HepG2 (cell line): ENCODE measurements at regions not wholly inside any gene's neighbourhood (a gene's known extent, or its start where the extent isn't known, plus 50 kb on each side); places are given as distances from the start of the nearest gene placed in this dataset.

Experiments
- ATAC-seq: fragments of 200-7000 bp; cut with Tn5 transposase; 3 replicates; pipeline ENCODE4 v1.9.1; 2020; ENCODE audit warnings: mild to moderate bottlenecking, moderate library complexity
- BruUV-seq: library from RNA; stranded (reverse); fragments of 400-500 nt; replicated peaks from 2 replicates; lab custom pipeline; 2021; lab: Mats Ljungman, UMichigan
- CTCF ChIA-PET: fragments of 300-600 bp; formaldehyde crosslinking; extraction: SDS; loops from one replicate; lab custom pipeline; 2021; ENCODE audit warnings: low total read pairs, inconsistent platforms, low intra/inter-chr PET ratio; lab: Yijun Ruan, JAX
- POLR2A ChIA-PET: fragments of 350-600 bp; sonication (Branson Sonifier 250); formaldehyde crosslinking; loops from one replicate; lab custom pipeline; 2020; ENCODE audit warnings: antibody characterized with exemption, inconsistent platforms; lab: Yijun Ruan, JAX
- DNase-seq: peaks from one replicate; pipeline ENCODE4 v3.0.0-alpha.2; 2015; ENCODE audit warnings: low spot score
- FAIRE-seq: peaks from 3 replicates; lab custom pipeline; 2011; peaks lifted over from hg19 to GRCh38; lab: Jason Lieb, UNC
- H2AFZ ChIP-seq: one replicate; pipeline ENCODE4 v1.6.1; 2011; ENCODE audit warnings: low read length, inconsistent platforms
- H3K27ac ChIP-seq: fragments of 300-600 bp; 3 replicates; pipeline ENCODE4 v1.8.0; 2011; ENCODE audit warnings: mixed run types, mild to moderate bottlenecking, mixed read lengths, low read length, inconsistent platforms; ENCODE audit not compliant: insufficient read depth; ENCODE audit errors: extremely low read length
- H3K27me3 ChIP-seq, 2 experiments: fragments of 200-600 bp in 1 of 2; 2 replicates in 1 of 2; 3 replicates in 1 of 2; pipeline versions ENCODE4 v1.6.0 to v1.8.0; 2011; ENCODE audit warnings: low read length in 2 of 2, mild to moderate bottlenecking in 2 of 2, moderate library complexity in 2 of 2, inconsistent platforms in 1 of 2; ENCODE audit not compliant: insufficient read depth in 2 of 2, control insufficient read depth in 1 of 2
- H3K36me3 ChIP-seq, 2 experiments: fragments of 200-600 bp in 1 of 2; replicated peaks in 1 of 2; 2 replicates in 1 of 2; 3 replicates in 1 of 2; pipeline versions ENCODE4 v1.5.1 to v1.8.0; 2011; ENCODE audit warnings: low read length in 2 of 2, inconsistent platforms in 1 of 2; ENCODE audit not compliant: insufficient read depth in 2 of 2, control insufficient read depth in 1 of 2
- H3K4me1 ChIP-seq: 2 replicates; pipeline ENCODE4 v1.5.1; 2012; ENCODE audit warnings: low read length, inconsistent platforms; ENCODE audit not compliant: insufficient read depth
- H3K4me2 ChIP-seq: 2 replicates; pipeline ENCODE4 v1.6.0; 2011; ENCODE audit warnings: low read depth, low read length, inconsistent platforms
- H3K4me3 ChIP-seq, 3 experiments: fragments of 200-600 bp in 1 of 3; sonication (generic), shearing (Covaris generic) in 1 of 3; replicated peaks in 1 of 3; 2 replicates each; pipeline ENCODE4 v1.5.1; 2011 to 2016; ENCODE audit warnings: low read length in 3 of 3, inconsistent platforms in 2 of 3, low read depth in 2 of 3, mild to moderate bottlenecking in 2 of 3, control low read depth in 1 of 3, mixed read lengths in 1 of 3; ENCODE audit not compliant: insufficient read depth in 1 of 3
- H3K79me2 ChIP-seq: one replicate; pipeline ENCODE4 v1.6.1; 2011; ENCODE audit warnings: low read length, inconsistent platforms; ENCODE audit not compliant: insufficient read depth
- H3K9ac ChIP-seq: 2 replicates; pipeline ENCODE4 v1.6.0; 2011; ENCODE audit warnings: mild to moderate bottlenecking, low read depth, low read length, inconsistent platforms; ENCODE audit not compliant: insufficient read depth
- H3K9me3 ChIP-seq: 2 replicates; pipeline ENCODE4 v1.5.1; 2012; ENCODE audit warnings: mild to moderate bottlenecking, low read length
- H4K20me1 ChIP-seq: 2 replicates; pipeline ENCODE4 v1.6.0; 2011; ENCODE audit warnings: inconsistent platforms, mild to moderate bottlenecking, low read length, moderate library complexity; ENCODE audit not compliant: insufficient read depth
- ARID5B ChIP-seq: IDR thresholded peaks from 2 replicates; pipeline ENCODE4 v1.4.0; 2020; ENCODE audit warnings: mild to moderate bottlenecking, missing genetic modification reagents
- DRAP1 ChIP-seq: IDR thresholded peaks from 2 replicates; pipeline ENCODE4 v1.6.1; 2016; ENCODE audit warnings: missing genetic modification reagents, missing compliant biosample characterization
- E2F1 ChIP-seq: sonication (generic); formaldehyde crosslinking; IDR thresholded peaks from 2 replicates; pipeline ENCODE4 v1.5.0; 2020; ENCODE audit warnings: missing genetic modification reagents
- FLYWCH1 ChIP-seq: sonication (generic); formaldehyde crosslinking; IDR thresholded peaks from 2 replicates; pipeline ENCODE4 v1.8.1; 2023; ENCODE audit warnings: mild to moderate bottlenecking, missing genetic modification reagents
- HMGA1 ChIP-seq: sonication (generic); formaldehyde crosslinking; conservative IDR thresholded peaks from 2 replicates; pipeline ENCODE4 v1.4.0; 2020; ENCODE audit warnings: missing genetic modification reagents
- TRAFD1 ChIP-seq: sonication (generic); formaldehyde crosslinking; IDR thresholded peaks from 2 replicates; pipeline ENCODE4 v1.5.1; 2020; ENCODE audit warnings: missing genetic modification reagents, mild to moderate bottlenecking, borderline replicate concordance
- XRCC5 ChIP-seq: fragments of 200-400 bp; formaldehyde crosslinking; optimal IDR thresholded peaks from 2 replicates; pipeline ENCODE3; 2017; ENCODE audit warnings: mild to moderate bottlenecking, low read length
- ZKSCAN5 ChIP-seq: sonication (generic); formaldehyde crosslinking; IDR thresholded peaks from 2 replicates; pipeline ENCODE4 v1.5.1; 2020; ENCODE audit warnings: mild to moderate bottlenecking, missing genetic modification reagents
- ZNF564 ChIP-seq: sonication (generic); formaldehyde crosslinking; IDR thresholded peaks from 2 replicates; pipeline ENCODE4 v1.8.1; 2023; ENCODE audit warnings: mild to moderate bottlenecking, missing genetic modification reagents
- ZNF703 ChIP-seq: sonication (generic); formaldehyde crosslinking; IDR thresholded peaks from 2 replicates; pipeline ENCODE4 v1.5.1; 2020; ENCODE audit warnings: missing genetic modification reagents, mild to moderate bottlenecking, moderate library complexity, borderline replicate concordance
- WGBS: methylation state at CpG from one replicate; pipeline ENCODE4 v1.1.6; 2017; ENCODE audit warnings: low lambda C conversion rate; 5-methylcytosine and 5-hydroxymethylcytosine counted together
- in situ Hi-C: cut with HindIII; loops from 2 replicates; pipeline ENCODE4 v1.10.0; 2017; ENCODE audit warnings: low pct_unique_long_range_greater_than_20kb; ENCODE audit not compliant: extremely low pct_ligation_motif_present
- intact Hi-C: fragments of 100-400 bp; cut with micrococcal nuclease; formaldehyde crosslinking; loops from one replicate; pipeline ENCODE4 v1.10.0; 2022; ENCODE audit not compliant: unreplicated experiment

GRCh38 chr20:12270863-12271262 is 353.2 kb downstream of the BTBD3 start:
- ATAC-seq (no peak), DNase-seq (no peak), FAIRE-seq (no peak)
- CTCF ChIA-PET, result no interaction called here
- no TSS peak for BruUV-seq
- intact Hi-C loops (no loop called here), in situ Hi-C loops (no loop called here)
- Histone ChIP-seq H4K20me1 (no peaks in the 10 kb centered on the region), H3K4me2 (no peak overlapping the region), H3K27ac (no peak overlapping the region), H3K9ac (no peak overlapping the region), H3K36me3 (no peaks in the 10 kb centered on the region), H3K27me3 (no peaks in the 10 kb centered on the region), H3K79me2 (no peaks in the 10 kb centered on the region), H3K4me3 (no peak overlapping the region), H3K4me1 (no peaks in the 10 kb centered on the region), H2AFZ (no peak overlapping the region), H3K9me3 (peaks cover 7% of the 10 kb centered on the region; the same call in 1 of the 2 replicates)
- 1% methylated on average over 4 of the region's 4 CpGs for WGBS
- POLR2A ChIA-PET, result no interaction called here
- no peak for TF ChIP-seq ZNF703 (CRISPR knock-in tag)
- no peak for TF ChIP-seq TRAFD1 (CRISPR knock-in tag)

- no peaks in the 10 kb centered on the region for H3K79me2 ChIP-seq
- H3K27ac ChIP-seq, result no peak overlapping the region
- ChIA-PET POLR2A (no interaction called here), CTCF (no interaction called here)
- no peak overlapping the region for H3K9ac ChIP-seq
- WGBS, result 6% methylated on average over 1 of the region's 1 CpG
- no peak for FAIRE-seq
- peaks cover 22% of the 10 kb centered on the region for H3K9me3 ChIP-seq
- DNase-seq, result no peak
- H3K36me3 ChIP-seq, result no peaks in the 10 kb centered on the region
- BruUV-seq, result no TSS peak
- no peaks in the 10 kb centered on the region for H4K20me1 ChIP-seq
- in situ Hi-C loops, result no loop called here
- H3K4me1 ChIP-seq, result no peaks in the 10 kb centered on the region
- H3K4me3 ChIP-seq, result no peak overlapping the region
- H3K27me3 ChIP-seq, result no peaks in the 10 kb centered on the region
- H3K4me2 ChIP-seq, result no peak overlapping the region
- intact Hi-C loops, result no loop called here
- no peak for ATAC-seq
- H2AFZ ChIP-seq, result no peak overlapping the region
- no peak for TF ChIP-seq DRAP1 (CRISPR knock-in tag)
- TF ChIP-seq ZKSCAN5 (CRISPR knock-in tag), result no peak
- TF ChIP-seq FLYWCH1 (CRISPR knock-in tag), result no peak
- TF ChIP-seq ZNF564 (CRISPR knock-in tag), result no peak
- no peak for TF ChIP-seq E2F1 (CRISPR knock-in tag)
- TF ChIP-seq ARID5B (CRISPR knock-in tag), result no peak
- TF ChIP-seq XRCC5, result no peak
- TF ChIP-seq HMGA1 (CRISPR knock-in tag), result no peak
These were observed 358.4 kb downstream of the BTBD3 start for GRCh38 chr20:12276011-12276673.
